ENCODE measurements at regions not wholly inside any gene's neighbourhood (a gene's known extent, or its start where the extent isn't known, plus 50 kb on each side); places are given as distances from the start of the nearest gene placed in this dataset.

DNA sequence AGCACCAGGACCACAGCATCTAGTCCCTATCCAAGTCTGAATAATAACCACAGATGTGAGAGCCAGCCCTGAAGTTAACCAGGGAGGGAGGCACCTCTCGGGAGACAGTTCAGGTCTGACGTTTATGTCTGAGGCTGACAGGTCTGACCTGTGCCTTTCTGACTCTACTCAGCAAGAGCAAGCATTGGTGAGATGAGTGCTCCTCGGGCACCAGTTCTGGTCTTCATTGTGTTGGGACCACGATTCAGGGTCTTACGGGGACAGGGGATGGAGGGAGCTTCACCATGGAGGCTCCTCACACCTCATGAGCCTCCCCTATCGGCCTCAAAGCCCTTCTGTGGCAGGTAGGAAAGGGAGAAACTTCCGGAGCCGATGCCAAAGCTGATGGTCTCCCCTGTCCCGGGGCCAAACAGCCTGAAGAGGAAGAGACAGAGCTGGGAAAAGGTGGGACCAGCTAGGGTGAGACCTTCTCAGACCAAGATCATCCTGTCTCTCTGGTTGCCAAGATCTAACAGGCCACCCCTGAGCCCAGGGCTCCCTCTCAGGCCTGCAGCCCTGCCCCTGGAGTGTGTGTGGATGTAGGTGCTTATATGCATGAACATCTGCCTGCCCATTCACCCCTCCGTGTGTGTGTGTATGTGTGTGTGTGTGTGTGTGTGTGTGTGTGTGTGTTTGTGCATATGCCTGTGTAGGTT lies 170.5 kb downstream of the VEGFA start:
- peaks cover 5% of the 10 kb centered on the region; the same call in 1 of the 2 replicates for H3K9me3 ChIP-seq (ENCODE audit: insufficient read depth, low read depth, low read length)

DNA sequence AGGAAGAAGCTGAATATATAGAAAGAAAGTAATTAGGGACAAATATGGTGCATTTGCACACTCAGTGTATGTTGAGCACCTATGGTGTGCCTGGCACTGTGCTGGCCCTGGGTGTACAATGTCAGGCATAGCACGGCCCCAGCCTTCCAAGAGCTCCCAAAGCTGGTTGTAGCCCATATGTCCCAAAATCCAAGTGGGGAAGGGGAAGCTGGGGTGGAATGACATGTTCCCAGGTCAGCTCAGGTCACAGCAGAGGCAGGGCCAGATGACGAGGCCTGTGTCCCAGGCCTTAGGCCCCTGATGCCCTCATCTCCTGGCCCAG lies 170.0 kb downstream of the VEGFA start:
- H3K9ac ChIP-seq (ENCODE audit: low read depth, low read length, poor library complexity, severe bottlenecking), result no peak overlapping the region
- no peaks in the 10 kb centered on the region for H3K27me3 ChIP-seq (ENCODE audit: insufficient read depth, low read length, poor library complexity, severe bottlenecking)
- H3F3A ChIP-seq (ENCODE audit: low read depth), result no peaks in the 10 kb centered on the region
- no peaks in the 10 kb centered on the region for H3K36me3 ChIP-seq (ENCODE audit: insufficient read depth, low read length)
- peaks cover 34% of the 10 kb centered on the region for H3K4me1 ChIP-seq (ENCODE audit: insufficient read depth, low read length, poor library complexity, severe bottlenecking)
- peak overlapping the region; percentile 4 for H3K4me2 ChIP-seq (ENCODE audit: low read depth, low read length, poor library complexity, severe bottlenecking)
- H2AFZ ChIP-seq (ENCODE audit: low read length), result no peak overlapping the region
- peaks cover 3% of the 10 kb centered on the region; the same call in 1 of the 2 replicates for H3K9me3 ChIP-seq (ENCODE audit: insufficient read depth, low read depth, low read length)
- H3K4me3 ChIP-seq (ENCODE audit: low read length, poor library complexity, severe bottlenecking), result no peak overlapping the region
- no peaks in the 10 kb centered on the region for H3K9me2 ChIP-seq (replicated peaks; ENCODE audit: low read depth, low read length)
- H3K79me2 ChIP-seq (ENCODE audit: insufficient read depth, low read length), result no peaks in the 10 kb centered on the region
- no peaks in the 10 kb centered on the region for H4K20me1 ChIP-seq (ENCODE audit: insufficient read depth, low read length, poor library complexity, severe bottlenecking)
- TF ChIP-seq CTCF (conservative IDR thresholded peaks at IDR 0.05; ENCODE audit: low read length) (no peak), EZH2phosphoT487 (IDR thresholded peaks at IDR 0.05; ENCODE audit: borderline replicate concordance) (no peak)

More for the DNA sequence above, 170.5 kb downstream of the VEGFA start:
- no peaks in the 10 kb centered on the region for H3F3A ChIP-seq (ENCODE audit: low read depth)
- H3K4me1 ChIP-seq (ENCODE audit: insufficient read depth, low read length, poor library complexity, severe bottlenecking), result peaks cover 34% of the 10 kb centered on the region
- H4K20me1 ChIP-seq (ENCODE audit: insufficient read depth, low read length, poor library complexity, severe bottlenecking), result no peaks in the 10 kb centered on the region
- no peak overlapping the region for H3K4me2 ChIP-seq (ENCODE audit: low read depth, low read length, poor library complexity, severe bottlenecking)
- no peaks in the 10 kb centered on the region for H3K27me3 ChIP-seq (ENCODE audit: insufficient read depth, low read length, poor library complexity, severe bottlenecking)
- H3K79me2 ChIP-seq (ENCODE audit: insufficient read depth, low read length), result no peaks in the 10 kb centered on the region
- no peak for TF ChIP-seq EZH2phosphoT487 (IDR thresholded peaks at IDR 0.05; ENCODE audit: borderline replicate concordance)
- no peak for TF ChIP-seq CTCF (conservative IDR thresholded peaks at IDR 0.05; ENCODE audit: low read length)
- no peaks in the 10 kb centered on the region for H3K9me2 ChIP-seq (replicated peaks; ENCODE audit: low read depth, low read length)
- no peak overlapping the region for H2AFZ ChIP-seq (ENCODE audit: low read length)
- H3K36me3 ChIP-seq (ENCODE audit: insufficient read depth, low read length), result no peaks in the 10 kb centered on the region
- H3K4me3 ChIP-seq (ENCODE audit: low read length, poor library complexity, severe bottlenecking), result no peak overlapping the region
- H3K9ac ChIP-seq (ENCODE audit: low read depth, low read length, poor library complexity, severe bottlenecking), result no peak overlapping the region

- no peaks in the 10 kb centered on the region for H3K27me3 ChIP-seq (ENCODE audit: insufficient read depth, low read length, poor library complexity, severe bottlenecking)
Observed at GRCh38 chr6:43939281-43940070, 169.5 kb downstream of the VEGFA start.

More at GRCh38 chr6:43939281-43940070, 169.5 kb downstream of the VEGFA start:
- TF ChIP-seq CTCF (conservative IDR thresholded peaks at IDR 0.05; ENCODE audit: low read length) (no peak), EZH2phosphoT487 (IDR thresholded peaks at IDR 0.05; ENCODE audit: borderline replicate concordance) (no peak)
- no peaks in the 10 kb centered on the region for H3K36me3 ChIP-seq (ENCODE audit: insufficient read depth, low read length)
- H3K79me2 ChIP-seq (ENCODE audit: insufficient read depth, low read length), result no peaks in the 10 kb centered on the region
- H4K20me1 ChIP-seq (ENCODE audit: insufficient read depth, low read length, poor library complexity, severe bottlenecking), result no peaks in the 10 kb centered on the region
- H3K9ac ChIP-seq (ENCODE audit: low read depth, low read length, poor library complexity, severe bottlenecking), result no peak overlapping the region
- H3K9me3 ChIP-seq (ENCODE audit: insufficient read depth, low read depth, low read length), result peaks cover 2% of the 10 kb centered on the region; the same call in 1 of the 2 replicates
- peak overlapping the region; percentile 4 for H3K4me2 ChIP-seq (ENCODE audit: low read depth, low read length, poor library complexity, severe bottlenecking)
- H3K4me3 ChIP-seq (ENCODE audit: low read length, poor library complexity, severe bottlenecking), result no peak overlapping the region
- no peak overlapping the region for H2AFZ ChIP-seq (ENCODE audit: low read length)
- H3K9me2 ChIP-seq (replicated peaks; ENCODE audit: low read depth, low read length), result no peaks in the 10 kb centered on the region
- no peaks in the 10 kb centered on the region for H3F3A ChIP-seq (ENCODE audit: low read depth)
- peaks cover 34% of the 10 kb centered on the region for H3K4me1 ChIP-seq (ENCODE audit: insufficient read depth, low read length, poor library complexity, severe bottlenecking)
